ENCODE measurements at regions not wholly inside any gene's neighbourhood (a gene's known extent, or its start where the extent isn't known, plus 50 kb on each side); places are given as distances from the start of the nearest gene placed in this dataset.
"Not testable (repeated sequence)": the region's sequence is repeated elsewhere in the genome, so short reads cannot be mapped to it uniquely, and the experiment has no call there.

DNA sequence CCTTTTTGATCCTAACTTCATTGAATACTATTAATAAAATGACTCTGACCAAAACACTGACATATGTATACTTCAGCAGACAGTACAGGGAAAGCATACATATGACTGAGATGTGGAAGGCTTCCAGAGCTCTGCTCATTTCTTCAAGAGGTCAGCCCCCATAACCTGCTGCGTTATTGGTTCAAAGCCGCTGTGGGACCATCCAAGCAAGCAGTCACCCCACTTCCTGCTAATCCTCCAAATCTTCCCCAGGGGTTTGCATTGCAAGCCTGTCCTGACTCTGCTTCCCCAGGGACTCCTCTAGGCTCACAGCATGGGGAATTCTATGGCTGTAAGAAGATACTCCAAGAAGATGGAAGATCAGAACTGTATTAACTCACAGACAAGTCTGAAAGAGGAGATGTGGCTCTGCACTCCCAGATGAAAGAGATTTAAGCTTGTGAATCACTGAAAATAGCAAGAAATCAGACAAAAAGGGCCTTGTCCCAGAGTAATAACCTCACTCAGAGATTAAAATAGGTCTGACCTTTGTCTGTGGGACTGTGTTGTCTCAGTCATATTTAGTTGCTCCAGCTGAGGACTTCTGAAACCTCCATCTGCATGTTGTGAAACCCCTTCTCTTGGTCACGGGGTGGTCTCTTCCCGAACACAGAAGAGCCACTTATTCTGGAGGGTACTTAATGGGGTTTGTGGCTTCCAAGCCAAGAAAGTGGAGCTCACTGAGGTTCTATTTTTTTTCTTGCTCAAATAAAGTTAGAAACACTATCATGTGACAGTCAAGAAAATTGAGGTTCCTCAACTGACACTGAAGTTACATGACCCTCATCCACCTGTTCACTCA is 101.5 kb upstream of the MARCKS start:
- DNase-seq (ENCODE audit: low read depth in 1 of 2, low spot score in 1 of 2), result no peak

DNA sequence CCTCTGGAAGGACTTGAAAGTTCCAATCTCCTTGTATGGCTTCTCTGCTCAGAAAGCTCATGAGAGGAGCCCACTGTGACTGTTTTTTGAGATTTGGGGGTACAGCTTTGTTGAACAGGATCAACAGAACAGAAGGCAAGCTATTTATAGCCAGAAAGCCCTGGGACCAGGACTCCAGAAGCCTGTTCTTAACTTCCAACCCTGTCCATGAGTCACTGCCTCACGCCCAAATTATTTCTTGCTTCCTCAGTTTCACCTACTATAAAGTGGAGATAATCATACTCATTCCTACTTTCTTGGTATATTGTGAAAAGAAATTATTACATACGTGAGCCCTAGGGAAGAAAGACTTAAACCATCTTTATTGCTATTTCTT is 100.9 kb upstream of the MARCKS start:
- DNase-seq (ENCODE audit: low read depth in 1 of 2, low spot score in 1 of 2), result no peak

DNA sequence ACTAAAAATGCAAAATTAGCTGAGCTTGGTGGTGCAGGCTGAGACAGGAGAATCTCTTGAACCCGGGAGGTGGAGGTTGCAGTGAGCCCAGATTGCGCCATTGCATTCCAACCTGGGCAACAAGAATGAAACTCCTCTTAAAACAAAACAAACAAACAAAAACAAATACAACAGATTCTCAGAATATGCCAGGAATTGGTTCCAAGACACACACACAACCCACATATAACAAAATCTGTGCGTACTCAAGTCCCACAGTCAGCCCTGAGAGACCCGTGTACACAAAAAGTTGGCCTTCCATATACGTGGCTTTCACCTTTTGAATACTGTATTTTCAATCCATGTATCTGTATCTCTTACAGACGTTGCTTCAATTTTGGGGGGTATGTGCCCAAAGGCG is 98.9 kb upstream of the MARCKS start:
- DNase-seq (ENCODE audit: low read depth in 1 of 2, low spot score in 1 of 2), result no peak

DNA sequence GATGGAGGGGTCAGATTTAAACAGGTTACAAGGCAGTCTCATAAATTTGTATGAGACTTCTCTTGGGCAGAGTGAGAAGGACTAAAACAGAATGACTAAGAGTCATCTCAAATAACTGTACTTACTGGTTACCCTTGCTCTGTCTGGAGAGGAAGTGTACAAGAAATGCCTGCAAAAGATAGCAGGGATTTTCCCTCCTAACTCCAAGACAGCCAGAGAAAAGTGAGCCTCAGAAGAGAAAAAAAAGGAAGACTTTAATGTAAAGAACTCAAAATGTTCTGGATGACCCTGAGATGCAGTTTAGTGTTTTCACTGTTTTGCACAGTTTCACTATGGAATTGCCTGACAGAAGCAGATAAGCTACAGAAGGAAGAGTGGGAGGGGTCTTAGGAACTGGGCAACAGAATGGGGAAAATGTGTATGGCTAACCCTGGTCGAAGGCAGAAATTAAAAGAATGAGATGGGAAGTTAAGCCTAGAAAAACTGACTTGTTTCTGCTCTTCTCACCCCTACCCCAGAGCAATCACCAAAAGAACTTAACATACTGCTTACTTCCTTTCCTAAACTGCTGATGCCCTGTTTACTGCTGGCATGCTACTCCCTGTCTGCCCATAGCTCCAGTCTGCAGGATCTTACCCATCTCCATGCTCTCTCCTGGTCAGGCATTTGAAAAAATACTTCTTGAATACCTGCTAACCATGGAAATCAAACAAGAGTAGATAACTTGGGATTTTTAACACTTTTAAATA is 98.1 kb upstream of the MARCKS start:
- DNase-seq (ENCODE audit: low read depth in 1 of 2, low spot score in 1 of 2), result no peak

DNA sequence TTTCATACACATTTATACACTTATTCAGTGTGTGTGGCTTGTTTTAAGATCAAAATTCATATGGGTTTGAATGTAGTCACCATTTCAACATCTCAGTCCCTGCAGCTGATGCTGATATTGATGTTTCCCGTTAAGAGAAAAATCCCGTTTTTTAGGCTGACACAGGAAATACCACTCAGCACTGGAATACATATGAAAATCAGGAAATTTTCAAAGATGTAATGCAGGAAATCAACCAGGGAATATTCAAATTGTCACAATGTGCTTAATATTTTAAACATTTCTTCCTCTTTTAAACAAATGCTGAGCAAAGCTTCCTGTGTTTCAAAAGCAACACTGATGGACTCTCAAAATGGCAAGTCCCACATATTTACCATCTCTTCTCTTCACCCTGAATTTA is 94.5 kb upstream of the MARCKS start:
- no peak for DNase-seq (ENCODE audit: low read depth in 1 of 2, low spot score in 1 of 2)

DNA sequence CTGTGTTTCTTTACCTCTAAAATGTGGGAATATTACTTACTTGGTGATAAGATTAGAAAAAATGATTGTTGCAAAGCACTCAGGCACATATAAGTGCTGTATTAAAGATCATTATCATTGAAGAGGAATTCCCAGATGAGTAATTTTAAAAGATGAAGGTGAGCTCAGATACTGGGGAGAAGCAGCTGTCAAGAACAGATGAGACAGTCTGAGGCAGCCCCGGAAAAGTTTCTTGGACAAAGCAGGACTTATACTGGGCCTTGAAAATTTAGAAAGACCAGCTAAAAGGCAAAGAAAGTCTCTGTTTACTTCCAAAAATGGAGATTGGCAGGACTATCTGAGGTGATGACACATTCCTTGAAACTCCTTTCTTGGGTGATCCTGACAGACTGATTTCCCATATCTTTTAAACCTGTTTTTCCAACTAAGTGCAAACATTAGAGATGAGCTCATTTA is 93.8 kb upstream of the MARCKS start:
- DNase-seq (ENCODE audit: low read depth in 1 of 2, low spot score in 1 of 2), result no peak

DNA sequence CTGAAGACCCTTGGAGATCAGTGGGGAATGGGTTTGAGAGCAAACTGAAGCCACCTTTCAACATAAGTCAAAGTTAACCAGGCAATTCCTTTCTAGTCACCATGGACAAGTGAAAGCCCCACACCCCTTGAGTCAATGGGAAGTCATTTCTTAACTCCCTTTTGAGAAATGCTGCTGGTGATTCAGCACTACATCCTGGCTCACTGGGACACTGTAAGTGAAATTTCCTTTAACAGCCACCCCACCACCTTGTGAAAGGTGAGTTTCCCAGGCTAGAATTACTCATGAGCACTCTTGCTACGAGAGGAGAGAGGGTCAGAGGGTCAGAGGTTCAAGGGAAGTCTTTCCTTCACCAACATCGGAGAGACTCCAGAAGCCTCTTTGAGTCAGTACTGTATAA is 93.3 kb upstream of the MARCKS start:
- DNase-seq (ENCODE audit: low read depth in 1 of 2, low spot score in 1 of 2), result no peak

DNA sequence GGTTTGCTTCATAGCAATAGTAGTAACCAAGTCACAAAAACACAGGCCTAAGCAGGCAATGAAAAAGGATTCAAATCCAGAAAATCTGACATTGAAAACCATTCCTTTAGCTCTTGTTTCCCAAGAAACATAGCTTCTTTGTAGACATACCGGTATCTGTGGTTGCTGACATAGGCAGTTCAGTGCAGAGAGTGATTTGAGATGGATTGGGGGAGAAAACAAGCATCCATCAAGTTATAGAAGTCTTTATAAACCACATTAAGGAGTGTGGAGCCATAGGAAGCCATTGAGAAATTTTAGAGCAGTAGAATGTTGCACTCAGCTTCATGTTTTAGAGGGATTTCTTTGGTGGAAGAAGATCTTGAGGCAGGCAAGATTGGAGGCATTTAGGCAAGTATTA is 91.2 kb upstream of the MARCKS start:
- no peak for DNase-seq (ENCODE audit: low read depth in 1 of 2, low spot score in 1 of 2)

DNA sequence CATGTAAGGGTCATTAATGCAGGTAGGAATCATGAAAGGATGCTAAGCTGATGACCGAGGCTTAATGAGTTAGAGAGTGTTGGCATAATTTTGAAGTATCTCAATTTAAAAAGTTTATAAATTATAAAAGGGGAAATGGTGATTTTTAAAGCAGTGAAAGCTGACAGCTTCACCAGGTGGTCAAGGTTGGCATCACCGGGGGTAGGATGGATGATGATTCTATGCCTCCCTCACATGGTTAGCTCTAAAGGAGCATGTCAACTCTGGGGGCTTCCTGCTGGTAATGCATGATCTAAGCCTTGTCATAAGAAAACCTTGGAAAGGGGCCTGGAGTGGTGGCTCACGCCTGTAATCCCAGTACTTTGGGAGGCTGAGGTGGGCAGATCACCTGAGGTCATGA is 89.2 kb upstream of the MARCKS start:
- no peak for DNase-seq (ENCODE audit: low read depth in 1 of 2, low spot score in 1 of 2)

DNA sequence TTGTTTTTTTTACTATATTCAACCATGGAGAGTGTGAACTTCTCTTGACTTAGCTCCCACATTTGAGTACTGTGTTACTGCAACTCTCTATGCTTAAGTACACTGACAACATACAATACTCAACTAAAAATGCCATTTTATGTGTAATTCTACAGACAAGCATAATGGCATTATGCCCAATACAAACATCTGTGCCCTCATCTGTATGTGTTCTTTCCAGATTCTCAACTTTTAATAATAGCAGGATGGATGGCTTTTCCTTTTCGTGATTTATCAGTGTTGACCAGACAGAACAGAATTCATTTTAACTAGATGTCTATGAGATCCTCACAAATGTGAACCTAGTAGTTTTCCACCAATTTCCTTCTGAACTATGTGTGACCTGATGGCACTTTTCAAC is 84.2 kb upstream of the MARCKS start:
- no peak for DNase-seq (ENCODE audit: low read depth in 1 of 2, low spot score in 1 of 2)

DNA sequence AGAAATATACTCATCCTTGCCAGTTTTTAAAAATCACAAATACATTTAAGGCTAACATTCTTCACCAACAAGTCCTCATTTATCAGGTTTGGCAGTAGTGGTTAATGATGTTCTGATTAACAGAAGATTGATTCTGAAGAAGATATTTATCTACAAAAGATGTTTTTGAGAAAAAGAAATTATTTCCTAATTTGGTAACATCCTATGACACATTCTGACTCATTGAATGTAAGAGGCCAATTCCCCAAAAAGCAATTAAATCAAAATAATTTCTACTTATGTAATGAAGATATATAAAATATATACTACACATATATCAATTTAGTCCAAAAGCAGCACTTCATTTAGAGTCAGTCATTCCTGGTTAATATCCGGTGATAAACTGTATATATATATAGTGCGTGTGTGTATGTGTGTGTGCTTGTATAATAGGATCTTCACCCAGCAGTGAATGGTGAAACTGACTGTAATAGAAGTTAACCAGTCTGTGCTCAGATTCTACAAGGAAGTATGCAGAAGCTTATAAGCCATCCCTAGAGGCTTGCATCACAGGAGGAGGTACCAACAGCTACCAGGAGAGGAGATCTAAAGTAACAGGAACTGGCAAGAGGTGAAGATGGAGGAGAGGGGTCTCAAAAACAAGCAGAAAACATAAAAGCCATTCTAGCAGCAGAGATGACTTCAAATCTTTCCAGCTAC is 82.9 kb upstream of the MARCKS start:
- DNase-seq (ENCODE audit: low read depth in 1 of 2, low spot score in 1 of 2), result no peak

DNA sequence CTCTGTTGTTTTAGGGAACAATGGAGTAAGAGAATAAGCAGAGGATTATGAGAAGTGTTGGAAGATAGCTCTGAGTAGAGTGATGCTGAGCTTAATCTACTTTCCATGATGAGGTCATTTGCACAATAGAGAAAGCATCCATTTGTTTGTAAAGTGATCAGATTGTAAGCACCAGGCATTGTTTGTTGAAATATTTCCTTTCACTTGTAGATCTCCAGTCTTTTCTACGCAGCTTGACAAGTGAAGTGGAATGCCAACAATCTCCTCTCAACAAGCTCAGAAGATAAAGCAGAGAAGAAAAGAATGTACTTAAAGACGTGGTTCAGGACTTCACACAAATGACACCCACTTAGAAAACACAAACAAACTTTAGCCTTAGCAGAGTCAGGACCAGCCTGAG is 80.1 kb upstream of the MARCKS start:
- DNase-seq (ENCODE audit: low read depth in 1 of 2, low spot score in 1 of 2), result no peak

DNA sequence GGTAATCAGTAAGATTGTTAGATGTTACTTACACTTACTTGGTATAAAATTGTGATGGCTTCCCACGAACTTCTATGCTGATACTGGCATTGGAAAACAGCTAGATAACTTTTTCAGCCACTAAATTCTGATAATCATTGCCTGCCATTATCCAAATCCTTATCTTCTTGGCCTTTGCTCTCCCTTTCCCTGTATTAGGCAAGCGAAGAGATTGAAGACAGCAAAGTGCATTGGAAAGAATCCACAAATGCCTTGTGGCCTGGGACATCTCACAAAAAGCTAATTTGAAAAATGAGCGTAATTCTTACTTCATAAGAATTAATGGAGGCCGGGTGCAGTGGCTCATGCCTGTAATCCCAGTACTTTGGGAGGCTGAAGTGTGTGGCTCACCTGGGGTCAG is 79.5 kb upstream of the MARCKS start:
- DNase-seq (ENCODE audit: low read depth in 1 of 2, low spot score in 1 of 2), result no peak

DNA sequence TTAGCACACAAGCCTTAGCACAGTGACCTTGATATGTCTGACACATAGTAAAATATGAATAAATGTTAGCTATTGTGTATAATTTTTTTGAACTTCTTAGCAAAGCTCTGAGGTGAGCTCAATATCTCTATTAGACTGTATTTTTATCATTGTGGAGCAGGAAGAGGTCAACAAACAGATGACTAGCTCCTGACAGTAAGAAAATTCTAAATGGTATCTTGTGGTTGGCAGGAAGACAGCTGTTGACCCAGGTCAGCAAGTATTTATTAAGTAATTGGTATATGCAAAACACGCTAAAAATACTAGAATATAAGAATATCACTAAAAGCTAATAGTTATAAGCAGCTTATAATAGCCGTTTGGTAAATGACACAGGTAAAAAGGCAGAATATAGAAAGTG is 77.5 kb upstream of the MARCKS start:
- no peak for DNase-seq (ENCODE audit: low read depth in 1 of 2, low spot score in 1 of 2)

DNA sequence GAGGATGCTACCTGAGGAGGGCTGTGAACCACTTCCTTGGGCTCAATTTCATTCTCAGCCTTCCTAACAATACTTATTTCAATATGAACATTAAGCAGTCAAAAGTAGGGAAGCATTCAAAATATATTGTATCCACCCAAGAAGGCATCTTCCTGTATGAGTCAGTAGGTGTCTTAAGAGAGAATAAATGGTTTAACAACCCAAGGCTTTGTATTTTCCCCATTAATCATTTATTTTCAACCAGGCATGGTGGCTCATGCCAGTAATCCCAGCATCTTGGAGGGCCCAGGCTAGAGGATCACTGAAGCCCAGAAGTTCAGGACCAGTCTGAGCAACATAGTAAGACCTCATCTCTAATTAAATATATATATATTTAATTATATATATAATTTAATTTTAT is 74.5 kb upstream of the MARCKS start:
- no peak for DNase-seq (ENCODE audit: low read depth in 1 of 2, low spot score in 1 of 2)

DNA sequence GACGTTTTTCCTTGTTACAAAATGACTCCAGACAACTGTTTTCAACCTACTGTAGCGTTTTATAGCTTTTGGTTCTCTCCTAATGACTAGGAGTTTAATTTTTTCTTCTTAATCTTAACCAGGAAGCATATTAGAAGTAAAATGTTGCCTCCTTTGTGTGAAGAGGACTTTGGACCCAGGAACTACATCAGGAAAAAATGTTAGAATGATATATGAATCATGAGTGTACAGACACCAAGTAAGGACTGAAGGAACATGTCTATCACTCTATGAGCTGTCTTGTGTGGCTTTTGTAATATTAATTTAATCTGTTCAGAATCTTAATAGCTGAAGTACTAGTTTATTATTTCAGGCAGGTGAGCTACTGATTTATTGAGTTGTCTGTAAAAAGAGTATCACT is 71.0 kb upstream of the MARCKS start:
- no peak for DNase-seq (ENCODE audit: low read depth in 1 of 2, low spot score in 1 of 2)

DNA sequence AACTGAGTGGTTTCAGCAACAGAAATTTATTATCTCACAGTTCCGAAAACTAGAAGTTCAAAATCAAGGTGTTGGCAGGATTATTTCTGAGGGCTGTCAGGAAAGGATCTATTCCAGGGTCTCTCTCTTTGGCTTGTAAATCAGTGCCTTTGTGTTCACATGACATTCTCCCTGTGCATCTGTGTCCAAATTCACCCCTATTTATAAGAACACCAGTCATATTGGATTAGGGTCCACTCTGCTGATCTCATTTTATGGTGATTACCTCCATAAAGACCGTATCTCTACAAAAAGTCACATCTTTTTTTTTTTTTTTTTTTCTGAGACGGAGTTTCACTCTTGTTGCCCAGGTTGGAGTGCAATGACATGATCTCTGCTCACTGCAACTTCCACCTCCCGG is 68.6 kb upstream of the MARCKS start:
- DNase-seq (ENCODE audit: low read depth in 1 of 2, low spot score in 1 of 2), result no peak

DNA sequence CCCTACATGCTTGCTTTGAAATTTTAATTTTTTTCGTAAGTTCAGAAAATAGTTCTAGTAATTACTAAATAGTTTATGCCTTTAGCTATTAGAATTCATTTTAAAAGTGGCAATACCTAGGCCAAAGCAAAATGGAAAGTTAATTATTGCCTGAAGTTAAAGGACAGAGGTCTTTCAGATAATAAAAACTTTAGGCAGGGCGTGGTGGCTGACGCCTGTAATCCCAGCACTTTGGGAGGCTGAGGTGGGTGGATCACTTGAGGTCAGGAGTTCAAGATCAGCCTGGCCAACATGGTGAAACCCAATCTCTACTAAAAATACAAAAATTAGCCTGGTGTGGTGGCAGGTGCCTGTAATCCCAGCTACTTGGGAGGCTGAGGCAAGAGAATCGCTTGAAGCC is 65.9 kb upstream of the MARCKS start:
- not testable (repeated sequence) for DNase-seq (ENCODE audit: low read depth in 1 of 2, low spot score in 1 of 2)

DNA sequence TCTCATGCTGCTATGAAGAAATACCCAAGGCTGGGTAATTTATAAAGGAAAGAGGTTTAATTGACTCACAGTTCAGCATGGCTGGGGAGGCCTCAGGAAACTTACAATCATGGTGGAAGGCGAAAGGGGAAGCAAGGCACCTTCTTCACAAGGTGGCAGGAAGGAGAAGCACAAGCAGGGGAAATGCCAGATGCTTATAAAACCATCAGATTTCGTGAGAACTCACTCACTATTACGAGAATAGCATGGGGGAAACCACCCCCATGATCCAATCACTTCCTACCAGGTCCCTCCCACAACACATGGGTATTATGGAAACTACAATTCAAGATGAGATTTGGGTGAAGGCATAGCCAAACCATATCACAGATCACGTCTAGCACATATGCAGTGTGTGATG is 61.8 kb upstream of the MARCKS start:
- DNase-seq (ENCODE audit: low read depth in 1 of 2, low spot score in 1 of 2), result not testable (repeated sequence)

DNA sequence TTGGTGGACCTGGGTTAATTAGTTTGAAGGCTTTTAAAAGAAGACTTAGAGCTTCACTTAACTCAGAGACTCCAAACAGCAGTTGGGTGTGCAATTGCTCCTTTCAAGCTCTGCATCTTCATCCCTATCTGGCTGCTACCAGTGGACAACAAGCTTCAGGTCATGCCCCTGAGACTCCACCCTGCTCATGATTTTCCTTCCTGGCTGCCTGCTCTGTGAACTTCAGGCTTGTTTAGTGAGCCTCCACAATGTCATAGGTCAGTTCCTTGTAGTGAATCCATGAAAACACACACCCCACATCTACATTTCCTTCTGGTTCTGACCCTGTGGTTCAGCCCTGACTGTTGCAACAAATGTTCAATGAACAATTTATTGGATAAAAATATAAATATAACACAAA is 61.1 kb upstream of the MARCKS start:
- DNase-seq (ENCODE audit: low read depth in 1 of 2, low spot score in 1 of 2), result no peak

DNA sequence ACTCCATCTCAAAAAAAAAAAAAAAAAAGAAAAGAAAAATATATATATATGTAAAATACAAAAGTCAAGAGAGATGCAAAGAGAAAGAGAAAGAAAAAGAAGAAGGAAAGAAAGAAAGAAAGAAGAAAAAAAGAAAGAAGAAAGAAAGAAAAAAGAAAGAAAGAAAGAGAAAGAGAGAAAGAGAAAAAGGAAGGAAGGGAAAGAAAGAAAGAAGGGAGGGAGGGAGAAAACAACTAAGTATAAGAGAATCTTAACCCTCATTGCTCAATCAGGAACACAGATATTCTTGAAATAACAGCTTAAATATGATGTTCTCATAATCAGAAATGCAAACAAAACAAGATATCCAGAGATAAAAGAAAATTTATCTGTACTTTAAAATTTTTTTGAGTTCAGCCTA is 54.4 kb upstream of the MARCKS start:
- no peak for DNase-seq (ENCODE audit: low read depth in 1 of 2, low spot score in 1 of 2)

DNA sequence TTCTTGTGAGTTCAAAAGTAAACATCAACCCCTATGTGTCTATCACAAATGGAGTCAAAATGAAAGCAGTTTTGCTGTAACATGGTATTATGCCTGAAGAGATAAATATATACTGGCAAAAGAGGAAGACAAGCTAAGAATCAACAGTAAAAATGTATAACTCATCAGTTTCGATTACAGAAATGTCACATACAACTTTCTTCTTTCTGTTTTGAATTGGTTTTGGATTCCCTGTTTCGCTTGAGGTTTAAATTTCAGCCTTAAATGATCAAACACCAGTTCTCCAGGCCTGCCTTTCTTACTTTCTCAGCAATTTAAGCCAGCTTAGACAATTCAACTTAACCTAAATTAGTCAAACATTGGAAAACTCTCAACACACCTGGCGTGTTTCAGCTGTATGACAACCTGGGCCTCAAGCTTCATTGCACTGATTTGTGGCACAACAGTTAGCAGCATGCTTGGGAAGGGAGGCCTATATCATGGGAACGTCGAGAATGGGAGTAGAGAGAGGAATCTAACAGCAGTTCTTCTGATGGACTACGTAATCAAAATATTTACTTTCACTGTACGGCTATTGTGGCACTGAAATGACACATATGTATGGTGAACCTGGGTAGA is 51.9 kb upstream of the MARCKS start:
- DNase-seq (ENCODE audit: low read depth in 1 of 2, low spot score in 1 of 2), result no peak
